Esophagus muscularis mucosa (tissue), 4 donors: ENCODE measurements at regions not wholly inside any gene's neighbourhood (a gene's known extent, or its start where the extent isn't known, plus 50 kb on each side); places are given as distances from the start of the nearest gene placed in this dataset.

Experiments used
- DNase-seq: peaks from one replicate; pipeline ENCODE4 v3.0.0-alpha.2; 2017; ENCODE audit errors: extremely low spot score
- H3K27ac ChIP-seq, 4 donors: fragments of 200-600 bp; sonication (generic); replicated peaks in 1 of 4; 1 replicate in 3 of 4; 2 replicates in 1 of 4; pipeline ENCODE4 v1.5.1; 2016 to 2019; ENCODE audit warnings: mild to moderate bottlenecking in 1 of 4
- H3K27me3 ChIP-seq, 4 donors: fragments of 200-600 bp; sonication (generic); one replicate each; pipeline versions ENCODE4 v1.5.1 to v1.6.0; 2016 to 2019
- H3K36me3 ChIP-seq, 4 donors: fragments of 200-600 bp; sonication (generic); one replicate each; pipeline ENCODE4 v1.5.1; 2016 to 2019
- H3K4me1 ChIP-seq, 4 donors: fragments of 200-600 bp; sonication (generic); one replicate each; pipeline ENCODE4 v1.5.1; 2016 to 2019
- H3K4me3 ChIP-seq, 4 donors: fragments of 200-600 bp; sonication (generic); 1 replicate in 2 of 4; 2 replicates in 2 of 4; pipeline ENCODE4 v1.5.1; 2016 to 2019; ENCODE audit warnings: mild to moderate bottlenecking in 4 of 4, moderate library complexity in 1 of 4
- H3K9me3 ChIP-seq, 4 donors: fragments of 200-600 bp; sonication (generic); 1 replicate in 3 of 4; 2 replicates in 1 of 4; pipeline ENCODE4 v1.5.1; 2016 to 2019
- EP300 ChIP-seq: sonication (generic); formaldehyde crosslinking; IDR thresholded peaks from one replicate; pipeline ENCODE4 v1.6.1; 2017; ENCODE audit warnings: antibody characterized with exemption
- POLR2A ChIP-seq: fragments of 450-650 bp; IDR thresholded peaks from one replicate; pipeline ENCODE4 v1.6.1; 2017; ENCODE audit warnings: antibody characterized with exemption, moderate library complexity, mild to moderate bottlenecking, low read depth
- POLR2AphosphoS5 ChIP-seq, 2 donors: sonication (generic); formaldehyde crosslinking; IDR thresholded peaks; one replicate each; pipeline ENCODE4 v1.6.1; 2017; ENCODE audit warnings: antibody characterized with exemption in 2 of 2
- whole genome bisulfite sequencing: methylation state at CpG from one replicate; pipeline ENCODE4 v1.1.5; 2018; 5-methylcytosine and 5-hydroxymethylcytosine counted together
- intact Hi-C: fragments of 100-400 bp; cut with DNase I; formaldehyde crosslinking; loops from one replicate; pipeline ENCODE4 v1.15.1; 2023
- TF ChIP-seq, protein P1 (sequence below), 3 experiments: fragments of 200-600 bp in 2 of 3; fragments of 450-650 bp in 1 of 3; sonication (generic) in 2 of 3; IDR thresholded peaks; one replicate each; pipeline ENCODE4 v1.5.1; 2017 to 2019; ENCODE audit warnings: antibody characterized with exemption in 3 of 3, mild to moderate bottlenecking in 2 of 3, moderate library complexity in 1 of 3

DNA sequence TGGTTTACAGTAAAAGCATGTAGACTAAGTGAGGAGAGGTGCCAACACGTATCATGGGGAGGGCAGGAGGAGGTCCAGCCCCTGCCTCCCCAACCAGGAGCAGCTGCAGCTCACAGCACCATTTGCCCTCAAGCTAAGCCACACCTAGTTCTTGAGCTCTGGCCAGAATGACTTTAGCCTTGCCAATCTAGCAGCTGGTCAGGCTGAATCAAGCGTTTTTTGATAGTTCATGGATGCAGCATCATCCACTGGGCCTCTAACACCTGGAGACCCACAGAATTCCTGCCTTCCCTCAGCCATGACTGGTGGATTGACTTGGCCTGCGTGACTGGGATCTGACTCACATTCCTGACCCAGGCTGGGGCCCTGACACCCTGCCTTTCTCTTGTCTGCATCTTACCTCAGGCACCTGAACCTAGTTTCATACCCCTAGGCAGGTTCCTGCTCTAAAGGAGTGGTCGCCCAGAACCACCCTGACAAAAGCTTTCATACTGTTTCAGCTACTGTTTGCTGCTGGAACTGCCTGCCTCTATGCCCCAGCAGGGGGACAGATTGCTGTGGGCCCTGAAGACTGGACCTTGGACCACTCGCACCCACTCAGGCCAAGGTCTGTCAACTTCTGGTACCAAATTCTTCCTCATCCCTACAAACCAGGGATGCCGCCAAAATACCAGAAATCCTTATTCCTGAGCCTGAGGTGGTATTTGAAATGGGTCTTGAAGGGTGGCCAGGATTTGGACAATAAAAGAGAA, 122.3 kb downstream of the QRSL1 start:
- Histone ChIP-seq H3K36me3 (no peaks in the 10 kb centered on the region), H3K27me3 (no peaks in the 10 kb centered on the region), H3K27ac (no peak overlapping the region), H3K4me1 (no peaks in the 10 kb centered on the region), H3K9me3 (no peaks in the 10 kb centered on the region), H3K4me3 (no peak overlapping the region)
- WGBS: 80% methylated on average over 5 of the region's 6 CpGs
- no peak for DNase-seq
- TF ChIP-seq POLR2AphosphoS5 (IDR thresholded peaks at IDR 0.05) (no peak), EP300 (no peak), POLR2A (no peak)
- TF ChIP-seq, protein P1, sequence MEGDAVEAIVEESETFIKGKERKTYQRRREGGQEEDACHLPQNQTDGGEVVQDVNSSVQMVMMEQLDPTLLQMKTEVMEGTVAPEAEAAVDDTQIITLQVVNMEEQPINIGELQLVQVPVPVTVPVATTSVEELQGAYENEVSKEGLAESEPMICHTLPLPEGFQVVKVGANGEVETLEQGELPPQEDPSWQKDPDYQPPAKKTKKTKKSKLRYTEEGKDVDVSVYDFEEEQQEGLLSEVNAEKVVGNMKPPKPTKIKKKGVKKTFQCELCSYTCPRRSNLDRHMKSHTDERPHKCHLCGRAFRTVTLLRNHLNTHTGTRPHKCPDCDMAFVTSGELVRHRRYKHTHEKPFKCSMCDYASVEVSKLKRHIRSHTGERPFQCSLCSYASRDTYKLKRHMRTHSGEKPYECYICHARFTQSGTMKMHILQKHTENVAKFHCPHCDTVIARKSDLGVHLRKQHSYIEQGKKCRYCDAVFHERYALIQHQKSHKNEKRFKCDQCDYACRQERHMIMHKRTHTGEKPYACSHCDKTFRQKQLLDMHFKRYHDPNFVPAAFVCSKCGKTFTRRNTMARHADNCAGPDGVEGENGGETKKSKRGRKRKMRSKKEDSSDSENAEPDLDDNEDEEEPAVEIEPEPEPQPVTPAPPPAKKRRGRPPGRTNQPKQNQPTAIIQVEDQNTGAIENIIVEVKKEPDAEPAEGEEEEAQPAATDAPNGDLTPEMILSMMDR (IDR thresholded peaks at IDR 0.05): no peak
- intact Hi-C loops: no loop called here

DNA sequence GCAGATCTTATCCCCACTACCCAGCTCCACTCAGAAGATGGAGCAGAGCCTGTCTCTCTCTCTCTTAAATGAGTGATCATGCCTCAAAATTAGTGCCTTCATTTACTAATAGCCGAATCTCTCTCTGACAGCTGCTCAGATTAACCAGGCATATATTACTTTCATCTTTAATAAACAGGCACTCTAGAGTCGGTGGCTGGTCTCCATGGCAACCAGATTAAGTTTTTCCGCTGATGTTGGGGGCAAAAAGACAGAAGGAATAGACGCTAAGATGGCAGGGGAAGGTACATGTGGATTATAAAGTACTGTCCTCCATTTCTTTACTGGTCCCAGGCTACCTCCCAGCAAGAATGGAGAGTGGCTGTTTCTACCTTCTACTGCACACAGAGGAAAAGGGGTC, 121.6 kb downstream of the QRSL1 start:
- no peaks in the 10 kb centered on the region for H3K4me1 ChIP-seq
- H3K36me3 ChIP-seq: no peaks in the 10 kb centered on the region
- no peaks in the 10 kb centered on the region for H3K27me3 ChIP-seq
- DNase-seq: no peak
- TF ChIP-seq POLR2A (no peak), EP300 (no peak), POLR2AphosphoS5 (IDR thresholded peaks at IDR 0.05) (no peak)
- TF ChIP-seq, protein P1 (IDR thresholded peaks at IDR 0.05): no peak
- H3K4me3 ChIP-seq: no peak overlapping the region
- no peak overlapping the region for H3K27ac ChIP-seq
- no peaks in the 10 kb centered on the region for H3K9me3 ChIP-seq
- 45% methylated on average over 4 of the region's 4 CpGs for WGBS
- intact Hi-C loops: no loop called here

DNA sequence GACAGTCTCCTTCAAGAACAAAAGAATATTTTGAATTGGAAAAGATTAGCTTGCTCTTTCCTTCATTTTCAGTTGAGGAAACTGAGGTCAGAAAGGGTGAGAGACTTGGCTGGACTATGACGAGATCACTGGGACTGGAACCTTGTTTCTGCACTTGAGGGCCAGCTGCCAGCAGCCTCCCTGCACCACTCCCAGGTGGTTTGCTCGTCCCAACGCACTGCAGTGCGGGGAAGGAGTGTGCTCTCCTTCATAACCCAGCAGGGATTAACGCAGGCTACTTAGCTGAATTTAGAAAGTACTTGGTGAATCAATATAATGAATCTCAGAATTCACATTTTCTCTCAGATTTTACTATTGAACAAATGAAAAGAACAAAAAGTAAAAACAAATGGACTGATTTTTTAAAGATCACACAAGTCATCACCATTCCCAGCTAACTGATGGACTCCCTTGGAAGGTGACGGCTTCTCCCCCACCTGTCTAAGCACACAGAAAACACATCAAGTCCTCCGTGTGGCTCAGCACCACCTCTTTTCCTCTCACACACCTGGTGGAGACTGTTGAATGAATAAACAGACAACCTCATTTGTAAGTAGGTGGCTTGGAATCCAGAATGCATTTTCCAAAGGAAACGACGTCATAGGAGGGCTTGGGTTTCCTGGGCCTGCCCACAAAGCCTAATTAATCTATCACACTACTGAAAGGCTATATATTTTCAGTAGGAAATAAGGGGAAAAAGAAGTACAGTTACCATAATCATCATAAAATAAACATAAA, 121.0 kb downstream of the QRSL1 start:
- Histone ChIP-seq H3K27me3 (no peaks in the 10 kb centered on the region), H3K4me1 (no peaks in the 10 kb centered on the region), H3K9me3 (no peaks in the 10 kb centered on the region), H3K27ac (no peak overlapping the region), H3K36me3 (no peaks in the 10 kb centered on the region), H3K4me3 (no peak overlapping the region)
- TF ChIP-seq EP300: no peak
- no peak for TF ChIP-seq POLR2A
- TF ChIP-seq, protein P1 (IDR thresholded peaks at IDR 0.05): no peak
- TF ChIP-seq POLR2AphosphoS5 (IDR thresholded peaks at IDR 0.05): no peak
- no peak for DNase-seq
- WGBS: 60% methylated on average over 9 of the region's 9 CpGs
- intact Hi-C loops: no loop called here

DNA sequence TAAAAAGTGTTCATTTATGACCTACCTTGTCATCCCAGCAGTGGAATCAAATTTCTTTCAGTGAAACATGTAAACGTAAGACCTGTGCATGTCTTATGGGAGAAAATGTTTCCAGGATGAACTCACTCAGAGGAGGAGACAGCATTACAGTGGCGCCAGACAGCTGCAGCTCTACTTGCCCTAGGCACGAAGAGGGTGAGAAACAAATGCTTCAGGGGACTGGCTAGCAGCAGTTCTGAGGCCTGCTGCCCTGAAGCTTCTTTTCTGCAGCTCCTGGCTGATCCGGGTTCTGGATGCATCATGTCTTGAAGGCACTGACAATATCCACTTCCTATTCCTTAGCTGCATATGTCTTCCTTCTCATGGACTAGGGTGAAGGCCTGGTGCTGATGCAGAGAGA, 120.2 kb downstream of the QRSL1 start:
- H3K27ac ChIP-seq: no peak overlapping the region
- TF ChIP-seq POLR2AphosphoS5 (IDR thresholded peaks at IDR 0.05): no peak
- TF ChIP-seq, protein P1 (IDR thresholded peaks at IDR 0.05): no peak
- TF ChIP-seq EP300: no peak
- TF ChIP-seq POLR2A: no peak
- WGBS: 38% methylated on average over 4 of the region's 4 CpGs
- intact Hi-C loops: no loop called here
- peaks cover 0 to 2% (median 0%) of the 10 kb centered on the region in 4 donors for H3K9me3 ChIP-seq
- H3K4me3 ChIP-seq: no peak overlapping the region
- DNase-seq: no peak
- no peaks in the 10 kb centered on the region for H3K36me3 ChIP-seq
- H3K4me1 ChIP-seq: no peaks in the 10 kb centered on the region
- no peaks in the 10 kb centered on the region for H3K27me3 ChIP-seq
